Lower leg skin (tissue), 3 donors: ENCODE measurements at regions not wholly inside any gene's neighbourhood (a gene's known extent, or its start where the extent isn't known, plus 50 kb on each side); places are given as distances from the start of the nearest gene placed in this dataset.

ENCODE experiments used
- CTCF ChIP-seq, 3 donors: fragments of 450-650 bp; IDR thresholded peaks; one replicate each; pipeline ENCODE4 v1.5.1; 2016; ENCODE audit warnings: antibody characterized with exemption in 3 of 3, mild to moderate bottlenecking in 3 of 3, moderate library complexity in 2 of 3
- POLR2A ChIP-seq, 2 donors: fragments of 450-650 bp; IDR thresholded peaks; one replicate each; pipeline ENCODE4 v1.6.1; 2016 to 2017; ENCODE audit warnings: antibody characterized with exemption in 2 of 2, mild to moderate bottlenecking in 1 of 2, moderate library complexity in 1 of 2

- no peak for TF ChIP-seq CTCF (IDR thresholded peaks at IDR 0.05)
- no peak for TF ChIP-seq POLR2A (IDR thresholded peaks at IDR 0.05)
Measured at GRCh38 chr13:80070024-80070703, 270.8 kb downstream of the SPRY2 start.
